WTC11 (cell line): ENCODE measurements at regions not wholly inside any gene's neighbourhood (a gene's known extent, or its start where the extent isn't known, plus 50 kb on each side); places are given as distances from the start of the nearest gene placed in this dataset.

Experiments
- ATAC-seq: fragments of 200-7000 bp; cut with Tn5 transposase; 2 replicates; pipeline ENCODE4 v1.10.0; 2021; ENCODE audit warnings: mild to moderate bottlenecking, moderate library complexity
- CTCF ChIA-PET: fragments of 300-600 bp; sonication (Branson Sonifier 250); formaldehyde crosslinking; loops from one replicate; lab custom pipeline; 2021; ENCODE audit warnings: antibody characterized with exemption; lab: Charles Lee
- POLR2A ChIA-PET: fragments of 350-600 bp; sonication (Branson Sonifier 250); formaldehyde crosslinking; loops from one replicate; lab custom pipeline; 2021; ENCODE audit warnings: antibody characterized with exemption; lab: Charles Lee
- DNase-seq: peaks from one replicate; pipeline ENCODE4 v3.0.0; 2021; ENCODE audit warnings: low spot score
- H3K27ac Mint-ChIP-seq: 2 replicates; pipeline ENCODE4 v1.8.0; 2021; ENCODE audit warnings: mixed read lengths
- H3K27me3 Mint-ChIP-seq: 2 replicates; pipeline ENCODE4 v1.8.0; 2021; ENCODE audit warnings: low read depth, mild to moderate bottlenecking, moderate library complexity, mixed read lengths
- H3K36me3 Mint-ChIP-seq: 2 replicates; pipeline ENCODE4 v1.8.0; 2021; ENCODE audit warnings: mixed read lengths
- H3K4me1 Mint-ChIP-seq: 2 replicates; pipeline ENCODE4 v1.8.0; 2022; ENCODE audit warnings: mixed read lengths
- H3K4me3 Mint-ChIP-seq: 2 replicates; pipeline ENCODE4 v1.8.0; 2021; ENCODE audit warnings: mild to moderate bottlenecking, moderate library complexity, mixed read lengths
- H3K9me3 Mint-ChIP-seq: 2 replicates; pipeline ENCODE4 v1.8.0; 2021; ENCODE audit warnings: mixed read lengths
- ATF1 ChIP-seq: sonication (generic); formaldehyde crosslinking; IDR thresholded peaks from 2 replicates; pipeline ENCODE4 v1.8.1; 2023; ENCODE audit warnings: mild to moderate bottlenecking, moderate library complexity, missing genetic modification reagents
- ATF3 ChIP-seq: sonication (generic); formaldehyde crosslinking; conservative IDR thresholded peaks from 2 replicates; pipeline ENCODE4 v1.8.1; 2022; ENCODE audit warnings: mild to moderate bottlenecking, missing genetic modification reagents
- CREM ChIP-seq: sonication (generic); formaldehyde crosslinking; IDR thresholded peaks from 2 replicates; pipeline ENCODE4 v1.8.1; 2022; ENCODE audit warnings: mild to moderate bottlenecking, missing genetic modification reagents, moderate library complexity
- EMX1 ChIP-seq: fragments of 250-450 bp; sonication (Bioruptor Pico); IDR thresholded peaks from 2 replicates; pipeline ENCODE4 v1.8.0; 2021; ENCODE audit warnings: mild to moderate bottlenecking
- ETV6 ChIP-seq: sonication (generic); formaldehyde crosslinking; IDR thresholded peaks from 2 replicates; pipeline ENCODE4 v1.8.1; 2022; ENCODE audit warnings: mild to moderate bottlenecking, missing genetic modification reagents
- MXD4 ChIP-seq: fragments of 250-450 bp; sonication (Bioruptor Pico); IDR thresholded peaks from 2 replicates; pipeline ENCODE4 v1.8.0; 2021; ENCODE audit warnings: mild to moderate bottlenecking, moderate library complexity, borderline replicate concordance
- NFATC4 ChIP-seq: fragments of 250-450 bp; sonication (Bioruptor Pico); IDR thresholded peaks from 2 replicates; pipeline ENCODE4 v1.9.0; 2021; ENCODE audit warnings: mild to moderate bottlenecking
- NFYB ChIP-seq: sonication (generic); formaldehyde crosslinking; conservative IDR thresholded peaks from 2 replicates; pipeline ENCODE4 v1.8.0; 2022; ENCODE audit warnings: low read depth, missing genetic modification reagents
- NR1H2 ChIP-seq: sonication (generic); formaldehyde crosslinking; IDR thresholded peaks from 2 replicates; pipeline ENCODE4 v1.9.0; 2021; ENCODE audit warnings: mild to moderate bottlenecking, moderate library complexity, missing genetic modification reagents
- NR3C1 ChIP-seq: sonication (generic); formaldehyde crosslinking; conservative IDR thresholded peaks from 2 replicates; pipeline ENCODE4 v1.8.1; 2023; ENCODE audit warnings: low read depth, mild to moderate bottlenecking, missing genetic modification reagents
- PREB ChIP-seq: sonication (generic); formaldehyde crosslinking; IDR thresholded peaks from 2 replicates; pipeline ENCODE4 v1.8.1; 2022; ENCODE audit warnings: mild to moderate bottlenecking, missing genetic modification reagents, moderate library complexity, borderline replicate concordance
- PRRX2 ChIP-seq: fragments of 250-450 bp; sonication (Bioruptor Pico); IDR thresholded peaks from 2 replicates; pipeline ENCODE4 v1.8.0; 2021; ENCODE audit warnings: mild to moderate bottlenecking
- TCF7 ChIP-seq: sonication (generic); formaldehyde crosslinking; IDR thresholded peaks from 2 replicates; pipeline ENCODE4 v1.8.0; 2022; ENCODE audit warnings: mild to moderate bottlenecking, low read depth, missing genetic modification reagents, moderate library complexity
- TP53 ChIP-seq: sonication (generic); formaldehyde crosslinking; IDR thresholded peaks from 2 replicates; pipeline ENCODE4 v1.8.1; 2023; ENCODE audit warnings: mild to moderate bottlenecking, missing genetic modification reagents
- ZNF263 ChIP-seq: sonication (generic); formaldehyde crosslinking; IDR thresholded peaks from 2 replicates; pipeline ENCODE4 v1.8.1; 2022; ENCODE audit warnings: low read depth, mild to moderate bottlenecking, moderate library complexity, missing genetic modification reagents
- ZNF281 ChIP-seq: sonication (generic); formaldehyde crosslinking; IDR thresholded peaks from 2 replicates; pipeline ENCODE4 v1.8.0; 2023; ENCODE audit warnings: mild to moderate bottlenecking, missing genetic modification reagents
- TF ChIP-seq, protein P1 (sequence below): sonication (generic); formaldehyde crosslinking; IDR thresholded peaks from 2 replicates; pipeline ENCODE4 v1.8.0; 2022; ENCODE audit warnings: missing genetic modification reagents
- TF ChIP-seq, protein P2 (sequence below): sonication (generic); formaldehyde crosslinking; IDR thresholded peaks from 2 replicates; pipeline ENCODE4 v1.8.1; 2022; ENCODE audit warnings: low read depth, missing genetic modification reagents, borderline replicate concordance
- TF ChIP-seq, protein P3 (sequence below): sonication (generic); formaldehyde crosslinking; IDR thresholded peaks from 2 replicates; pipeline ENCODE4 v1.8.1; 2022; ENCODE audit warnings: low read depth, mild to moderate bottlenecking, moderate library complexity, missing genetic modification reagents, borderline replicate concordance

- TF ChIP-seq, protein P1, sequence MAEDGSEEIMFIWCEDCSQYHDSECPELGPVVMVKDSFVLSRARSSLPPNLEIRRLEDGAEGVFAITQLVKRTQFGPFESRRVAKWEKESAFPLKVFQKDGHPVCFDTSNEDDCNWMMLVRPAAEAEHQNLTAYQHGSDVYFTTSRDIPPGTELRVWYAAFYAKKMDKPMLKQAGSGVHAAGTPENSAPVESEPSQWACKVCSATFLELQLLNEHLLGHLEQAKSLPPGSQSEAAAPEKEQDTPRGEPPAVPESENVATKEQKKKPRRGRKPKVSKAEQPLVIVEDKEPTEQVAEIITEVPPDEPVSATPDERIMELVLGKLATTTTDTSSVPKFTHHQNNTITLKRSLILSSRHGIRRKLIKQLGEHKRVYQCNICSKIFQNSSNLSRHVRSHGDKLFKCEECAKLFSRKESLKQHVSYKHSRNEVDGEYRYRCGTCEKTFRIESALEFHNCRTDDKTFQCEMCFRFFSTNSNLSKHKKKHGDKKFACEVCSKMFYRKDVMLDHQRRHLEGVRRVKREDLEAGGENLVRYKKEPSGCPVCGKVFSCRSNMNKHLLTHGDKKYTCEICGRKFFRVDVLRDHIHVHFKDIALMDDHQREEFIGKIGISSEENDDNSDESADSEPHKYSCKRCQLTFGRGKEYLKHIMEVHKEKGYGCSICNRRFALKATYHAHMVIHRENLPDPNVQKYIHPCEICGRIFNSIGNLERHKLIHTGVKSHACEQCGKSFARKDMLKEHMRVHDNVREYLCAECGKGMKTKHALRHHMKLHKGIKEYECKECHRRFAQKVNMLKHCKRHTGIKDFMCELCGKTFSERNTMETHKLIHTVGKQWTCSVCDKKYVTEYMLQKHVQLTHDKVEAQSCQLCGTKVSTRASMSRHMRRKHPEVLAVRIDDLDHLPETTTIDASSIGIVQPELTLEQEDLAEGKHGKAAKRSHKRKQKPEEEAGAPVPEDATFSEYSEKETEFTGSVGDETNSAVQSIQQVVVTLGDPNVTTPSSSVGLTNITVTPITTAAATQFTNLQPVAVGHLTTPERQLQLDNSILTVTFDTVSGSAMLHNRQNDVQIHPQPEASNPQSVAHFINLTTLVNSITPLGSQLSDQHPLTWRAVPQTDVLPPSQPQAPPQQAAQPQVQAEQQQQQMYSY (CRISPR knock-in tag): no peak
- TF ChIP-seq ATF3 (CRISPR knock-in tag) (no peak), ETV6 (CRISPR knock-in tag) (no peak), ATF1 (CRISPR knock-in tag) (no peak), TCF7 (no peak), NFYB (no peak), MXD4 (CRISPR knock-in tag) (no peak), EMX1 (no peak)
Observed at GRCh38 chr6:74505391-74505790, 700.5 kb downstream of the COL12A1 start (continued).

DNA sequence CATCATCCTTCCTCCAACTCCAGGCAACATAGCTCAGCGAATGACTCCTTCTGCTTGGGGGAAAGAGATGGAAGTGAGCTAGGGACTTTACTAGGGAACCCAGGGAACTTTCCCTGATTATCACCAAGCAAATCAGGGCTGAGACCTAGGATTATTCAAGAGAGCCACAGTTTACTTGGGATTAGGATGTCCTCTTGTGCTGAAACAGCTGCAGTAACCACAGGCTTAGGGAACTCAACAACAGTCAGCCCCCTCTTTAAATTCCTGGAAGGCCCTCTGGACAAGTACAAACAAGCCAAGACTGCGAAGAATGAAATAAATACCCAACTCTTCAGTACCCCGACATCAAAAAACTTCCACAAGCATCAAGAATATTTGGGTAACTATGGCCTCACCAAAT, 700.9 kb downstream of the COL12A1 start:
- H3K4me3 Mint-ChIP-seq: no peak overlapping the region
- H3K4me1 Mint-ChIP-seq: no peaks in the 10 kb centered on the region
- peaks cover 49% of the 10 kb centered on the region for H3K9me3 Mint-ChIP-seq
- no peak for TF ChIP-seq PREB (CRISPR knock-in tag)
- TF ChIP-seq NR1H2 (CRISPR knock-in tag): no peak
- TF ChIP-seq NR3C1: no peak
- no peak for TF ChIP-seq PRRX2 (CRISPR knock-in tag)
- no peak for TF ChIP-seq MXD4 (CRISPR knock-in tag)
- TF ChIP-seq, protein P2, sequence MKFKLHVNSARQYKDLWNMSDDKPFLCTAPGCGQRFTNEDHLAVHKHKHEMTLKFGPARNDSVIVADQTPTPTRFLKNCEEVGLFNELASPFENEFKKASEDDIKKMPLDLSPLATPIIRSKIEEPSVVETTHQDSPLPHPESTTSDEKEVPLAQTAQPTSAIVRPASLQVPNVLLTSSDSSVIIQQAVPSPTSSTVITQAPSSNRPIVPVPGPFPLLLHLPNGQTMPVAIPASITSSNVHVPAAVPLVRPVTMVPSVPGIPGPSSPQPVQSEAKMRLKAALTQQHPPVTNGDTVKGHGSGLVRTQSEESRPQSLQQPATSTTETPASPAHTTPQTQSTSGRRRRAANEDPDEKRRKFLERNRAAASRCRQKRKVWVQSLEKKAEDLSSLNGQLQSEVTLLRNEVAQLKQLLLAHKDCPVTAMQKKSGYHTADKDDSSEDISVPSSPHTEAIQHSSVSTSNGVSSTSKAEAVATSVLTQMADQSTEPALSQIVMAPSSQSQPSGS (CRISPR knock-in tag): no peak
- TF ChIP-seq CREM (CRISPR knock-in tag): no peak
- no peak for TF ChIP-seq TP53 (CRISPR knock-in tag)
- no peak for TF ChIP-seq ZNF263
- TF ChIP-seq, protein P3, sequence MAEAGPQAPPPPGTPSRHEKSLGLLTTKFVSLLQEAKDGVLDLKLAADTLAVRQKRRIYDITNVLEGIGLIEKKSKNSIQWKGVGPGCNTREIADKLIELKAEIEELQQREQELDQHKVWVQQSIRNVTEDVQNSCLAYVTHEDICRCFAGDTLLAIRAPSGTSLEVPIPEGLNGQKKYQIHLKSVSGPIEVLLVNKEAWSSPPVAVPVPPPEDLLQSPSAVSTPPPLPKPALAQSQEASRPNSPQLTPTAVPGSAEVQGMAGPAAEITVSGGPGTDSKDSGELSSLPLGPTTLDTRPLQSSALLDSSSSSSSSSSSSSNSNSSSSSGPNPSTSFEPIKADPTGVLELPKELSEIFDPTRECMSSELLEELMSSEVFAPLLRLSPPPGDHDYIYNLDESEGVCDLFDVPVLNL (CRISPR knock-in tag): no peak
- no peak for TF ChIP-seq ZNF281
- TF ChIP-seq NFATC4: no peak
- ATAC-seq (no peak), DNase-seq (no peak)
- H3K27ac Mint-ChIP-seq: no peak overlapping the region
- ChIA-PET POLR2A (no interaction called here), CTCF (no interaction called here)
- peaks cover 7% of the 10 kb centered on the region for H3K36me3 Mint-ChIP-seq
- peaks cover 4% of the 10 kb centered on the region; the same call in 1 of the 2 replicates for H3K27me3 Mint-ChIP-seq
